AML-193 (cell line): ENCODE measurements at regions not wholly inside any gene's neighbourhood (a gene's known extent, or its start where the extent isn't known, plus 50 kb on each side); places are given as distances from the start of the nearest gene placed in this dataset.
"Not testable (repeated sequence)": the region's sequence is repeated elsewhere in the genome, so short reads cannot be mapped to it uniquely, and the experiment has no call there.

Source experiments
- DNase-seq, 2 experiments: peaks; one replicate each; lab custom pipeline; 2025; lab: John Stamatoyannopoulos, UW

- not testable (repeated sequence) for DNase-seq
Measured at GRCh38 chr9:26492608-26493521, 399.7 kb downstream of the CAAP1 start.

DNA sequence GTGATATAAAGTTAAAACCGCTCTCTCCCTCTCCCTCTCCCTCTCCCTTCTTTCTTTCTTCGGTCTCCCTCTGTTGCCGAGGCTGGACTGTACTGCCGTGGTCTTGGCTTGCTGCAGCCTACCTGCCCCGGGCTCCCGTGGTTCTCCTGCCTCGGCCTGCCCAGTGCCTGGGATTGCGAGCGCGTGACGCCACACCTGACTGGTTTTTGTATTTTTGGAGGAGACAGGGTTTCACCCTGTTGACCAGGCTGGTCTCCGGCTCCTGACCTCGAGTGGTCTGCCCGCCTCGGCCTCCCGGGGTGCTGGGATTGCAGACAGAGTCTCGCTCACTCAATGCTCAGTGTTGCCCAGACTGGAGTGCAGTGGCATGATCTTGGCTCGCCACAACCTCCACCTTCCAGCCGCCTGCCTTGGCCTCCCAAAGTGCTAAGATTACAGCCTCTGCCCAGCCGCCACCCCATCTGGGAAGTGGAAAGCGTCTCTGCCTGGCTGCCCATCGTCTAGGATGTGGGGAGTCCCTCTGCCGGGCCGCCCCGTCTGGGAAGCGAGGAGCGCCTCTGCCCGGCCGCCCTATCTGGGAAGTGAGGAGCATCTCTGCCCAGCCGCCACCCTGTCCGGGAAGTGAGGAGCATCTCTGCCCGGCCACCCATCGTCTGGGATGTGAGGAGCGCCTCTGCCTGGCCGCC is 400.5 kb downstream of the CAAP1 start:
- not testable (repeated sequence) for DNase-seq

GRCh38 chr9:26483991-26484390 is 408.6 kb downstream of the CAAP1 start:
- no peak for DNase-seq

GRCh38 chr9:26477963-26478362 is 414.6 kb downstream of the CAAP1 start:
- no peak for DNase-seq

DNA sequence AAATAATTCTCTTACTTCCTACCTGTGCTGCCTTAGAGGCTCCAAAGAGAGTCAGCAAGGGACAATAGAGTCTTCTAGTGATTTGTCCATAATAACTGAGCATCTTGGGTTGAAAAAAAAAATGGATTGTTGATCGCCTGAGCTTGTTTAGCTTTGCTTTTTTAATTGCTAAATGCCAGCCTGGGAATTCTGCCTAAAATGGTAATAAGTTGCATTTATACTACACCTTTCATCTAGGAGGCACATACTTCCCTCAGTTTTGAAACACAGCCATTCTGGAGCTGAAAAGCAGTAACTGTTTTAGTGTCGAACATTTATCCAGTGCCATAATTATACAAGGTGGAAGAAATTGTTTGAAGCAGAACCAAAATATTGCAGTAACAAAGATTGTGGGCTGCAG is 421.3 kb downstream of the CAAP1 start:
- no peak for DNase-seq

GRCh38 chr9:26470284-26470683 is 422.3 kb downstream of the CAAP1 start:
- no peak for DNase-seq

- no peak for DNase-seq
Measured at GRCh38 chr9:26463837-26464236, 428.8 kb downstream of the CAAP1 start.

DNA sequence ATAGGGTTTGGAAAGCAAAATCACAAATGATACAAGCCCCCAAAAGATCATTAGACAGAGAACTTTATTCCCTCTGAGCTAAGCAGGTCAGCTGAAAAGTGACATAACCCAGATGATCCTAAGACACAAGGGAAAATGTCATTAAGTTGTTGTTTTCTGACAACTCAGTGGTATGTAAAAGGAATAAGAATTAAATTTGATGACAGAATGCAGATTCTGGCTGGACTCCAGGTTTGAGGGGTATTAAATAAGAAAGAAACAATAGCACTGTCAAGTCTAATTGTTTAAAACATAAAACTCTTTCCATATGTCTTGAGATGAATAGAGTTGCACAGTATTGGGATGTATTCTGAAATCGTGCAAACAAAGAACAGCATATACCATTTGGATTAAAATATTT is 429.9 kb downstream of the CAAP1 start:
- DNase-seq = no peak

DNA sequence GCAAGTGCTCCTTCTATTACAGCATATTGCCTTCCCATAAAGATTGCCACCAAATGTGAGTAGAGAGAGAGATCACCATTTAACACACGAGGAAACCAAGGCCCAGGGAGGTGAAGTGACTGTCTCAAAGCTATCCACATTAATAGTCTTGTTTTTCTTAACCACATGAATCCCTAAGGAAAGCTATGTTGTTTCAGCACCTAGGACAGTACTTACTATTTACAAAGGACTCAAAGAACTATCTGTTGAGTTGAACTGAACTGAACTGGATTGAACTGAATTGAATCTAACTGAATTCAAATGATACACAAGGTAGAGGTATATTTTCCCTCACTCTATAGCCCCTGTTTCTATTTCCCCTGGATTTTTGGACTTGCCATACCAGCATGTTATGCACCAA is 430.4 kb downstream of the CAAP1 start:
- DNase-seq = no peak

- no peak for DNase-seq
Measured at GRCh38 chr9:26460624-26461023, 432.0 kb downstream of the CAAP1 start.

DNA sequence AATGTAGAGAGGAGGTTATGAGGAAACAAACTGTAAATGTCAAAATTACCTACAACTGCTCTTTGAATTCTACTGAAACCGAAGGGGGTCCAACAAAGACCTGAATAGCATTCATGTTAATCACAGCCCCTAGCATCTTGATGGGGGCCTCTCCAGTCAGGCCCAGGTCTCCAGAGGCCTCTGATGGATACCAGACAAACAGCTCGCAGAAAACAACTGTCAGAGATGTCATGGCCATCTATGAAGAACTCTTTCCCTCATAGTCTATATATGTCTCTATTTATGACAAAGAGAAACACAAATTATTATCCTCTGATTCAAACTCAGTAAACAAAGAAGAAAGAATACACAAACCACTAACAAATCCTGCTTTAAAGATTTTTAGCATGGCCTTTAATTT is 432.6 kb downstream of the CAAP1 start:
- DNase-seq = no peak

DNA sequence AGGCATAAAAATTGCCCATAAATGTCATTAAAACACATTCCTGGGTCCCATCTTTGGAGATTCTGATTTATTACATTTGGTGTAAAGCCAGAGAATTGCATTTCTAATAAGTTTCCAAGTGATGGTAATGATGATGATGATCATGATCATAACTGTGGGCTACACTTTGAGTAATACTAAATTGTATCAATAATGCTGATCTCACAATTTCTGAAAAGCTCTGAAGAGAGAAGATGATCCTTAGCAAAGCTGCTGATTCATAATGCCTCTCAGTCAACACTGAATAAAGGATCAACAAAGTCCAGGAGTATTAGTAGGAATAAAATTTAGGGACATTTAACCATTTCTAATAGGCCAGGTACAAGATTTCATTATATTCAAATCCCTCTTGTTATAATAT is 434.5 kb downstream of the CAAP1 start:
- DNase-seq = no peak

- DNase-seq = no peak
Measured at GRCh38 chr9:26457151-26457550, 435.5 kb downstream of the CAAP1 start.

DNA sequence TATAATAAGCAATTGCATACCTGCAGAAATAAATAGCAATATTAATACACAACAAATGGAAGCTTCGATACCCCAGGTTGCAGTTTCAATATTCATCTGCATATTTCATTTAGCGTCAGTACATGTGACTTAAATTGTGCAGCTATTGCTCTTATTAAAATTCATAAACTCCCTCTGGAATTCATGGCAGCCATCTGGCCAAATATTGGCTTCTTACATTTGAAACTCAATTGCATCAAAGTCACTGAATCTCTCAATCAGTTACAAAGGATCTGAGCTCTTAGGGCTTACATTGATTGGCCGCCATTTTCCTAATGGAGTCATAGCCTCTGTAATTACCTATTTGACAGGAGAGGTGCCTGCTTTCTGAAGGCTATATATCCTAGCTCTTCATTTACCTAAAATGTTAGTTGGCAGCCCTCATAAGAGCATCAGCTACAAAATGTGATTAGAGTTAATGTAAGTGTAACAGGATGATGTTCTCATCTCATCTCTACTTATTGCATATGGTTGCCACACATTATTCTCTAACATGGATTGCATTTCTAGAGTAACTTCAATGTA is 453.5 kb downstream of the CAAP1 start:
- DNase-seq = no peak

- DNase-seq = no peak
Measured at GRCh38 chr9:26437056-26437711, 455.4 kb downstream of the CAAP1 start.

DNA sequence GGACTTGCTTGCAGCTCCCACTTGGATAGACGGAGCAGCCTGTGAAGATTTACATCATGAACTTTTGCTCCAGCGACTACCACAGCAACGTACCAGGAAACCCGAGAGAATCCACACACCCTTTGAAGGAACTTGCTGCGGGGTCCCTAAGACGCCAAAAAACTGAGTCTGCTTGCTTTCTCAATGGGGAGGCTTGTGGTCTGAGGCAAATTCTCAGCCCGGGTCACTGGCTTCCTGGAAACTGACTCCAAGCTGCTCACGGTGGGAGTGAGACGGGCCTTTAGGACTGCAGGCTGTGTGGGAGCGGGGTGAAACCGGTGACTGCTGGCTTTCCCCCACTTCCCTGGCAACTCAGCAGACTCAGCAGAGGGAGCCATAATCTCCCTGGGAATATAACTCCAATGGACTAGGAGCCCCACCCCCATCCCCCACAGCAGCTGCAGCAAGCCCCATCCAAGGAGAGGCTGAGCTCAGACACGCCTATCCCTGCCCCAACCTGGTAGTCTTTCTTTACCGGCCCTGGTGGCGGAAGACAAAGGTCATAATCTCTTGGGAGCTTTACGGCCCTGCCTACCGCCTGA is 466.0 kb downstream of the CAAP1 start:
- no peak for DNase-seq

GRCh38 chr9:26418480-26418879 is 474.1 kb downstream of the CAAP1 start:
- DNase-seq = no peak

DNA sequence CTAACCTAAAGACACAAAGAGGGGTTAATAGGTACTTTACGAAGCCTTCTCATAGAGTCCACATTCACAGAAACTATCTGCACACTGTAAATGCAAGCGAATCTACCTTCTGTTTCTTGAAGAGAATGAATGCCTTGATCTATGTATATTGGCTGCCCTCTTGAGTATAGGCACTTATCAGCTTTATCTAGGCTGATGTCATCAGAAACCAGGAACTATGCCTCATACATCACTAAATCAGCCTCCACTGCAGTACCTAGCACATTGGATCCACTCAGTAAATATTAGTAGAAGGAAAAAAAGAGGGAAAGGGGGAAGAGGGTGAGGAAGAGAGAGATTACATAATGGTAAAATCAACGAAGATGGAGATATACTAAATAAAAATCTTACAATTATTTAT is 477.1 kb downstream of the CAAP1 start:
- no peak for DNase-seq

DNA sequence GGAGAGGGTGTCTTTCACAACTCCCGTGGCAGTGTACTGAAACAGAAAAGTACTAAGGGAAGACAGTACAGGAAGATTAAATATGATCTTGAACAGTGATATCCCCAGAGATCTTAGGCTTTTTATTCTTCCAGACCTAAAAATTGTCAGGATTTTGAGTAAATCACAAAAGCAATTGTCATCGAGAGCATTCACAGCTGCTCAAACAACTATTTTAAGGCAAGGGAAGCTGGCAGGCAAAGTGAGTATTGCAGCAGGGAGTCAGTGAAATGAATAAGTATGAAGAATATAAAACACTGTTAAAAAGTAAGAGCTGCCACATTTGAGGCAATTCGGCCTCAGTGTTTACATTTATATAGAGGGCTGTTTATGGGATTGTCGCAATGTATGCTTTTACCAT is 479.0 kb downstream of the CAAP1 start:
- no peak for DNase-seq

DNA sequence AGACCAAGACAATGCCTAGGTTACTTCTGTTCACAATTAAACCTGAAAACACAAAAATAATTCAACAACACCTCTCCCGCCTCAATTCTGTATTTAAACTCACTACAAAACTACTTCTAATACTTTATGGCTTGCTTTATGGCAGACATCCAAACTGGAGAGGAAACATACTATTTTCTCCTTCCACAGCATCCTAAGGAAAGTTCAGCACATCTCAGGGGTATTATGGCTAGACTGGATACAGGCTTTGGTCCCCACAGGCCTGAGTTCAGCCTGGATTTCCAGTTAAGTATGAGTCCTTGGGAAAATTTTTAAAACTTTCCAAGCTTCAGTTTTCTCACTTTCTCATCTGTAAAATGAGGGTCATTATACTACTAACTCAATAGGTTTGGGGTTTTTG is 480.2 kb downstream of the CAAP1 start:
- DNase-seq = no peak

DNA sequence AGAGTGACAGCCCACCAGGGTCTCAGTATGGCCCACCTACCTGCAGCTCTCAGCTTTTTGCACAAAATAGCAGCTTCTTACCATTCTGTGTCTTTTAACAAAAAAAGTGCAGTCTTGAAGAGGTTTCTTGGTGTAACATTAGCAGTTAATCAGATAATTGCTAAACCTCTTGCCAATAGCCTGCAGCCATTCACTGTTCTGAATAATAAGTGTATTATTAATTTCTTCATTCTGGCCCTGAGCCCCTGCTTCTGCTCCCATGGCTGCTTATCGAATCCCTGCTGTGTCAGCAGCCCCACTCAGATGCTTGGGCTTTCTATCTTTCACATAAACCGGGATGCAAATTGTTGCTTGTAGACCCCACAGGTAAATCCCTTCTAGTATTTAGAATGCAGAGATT is 485.9 kb downstream of the CAAP1 start:
- DNase-seq = no peak

DNA sequence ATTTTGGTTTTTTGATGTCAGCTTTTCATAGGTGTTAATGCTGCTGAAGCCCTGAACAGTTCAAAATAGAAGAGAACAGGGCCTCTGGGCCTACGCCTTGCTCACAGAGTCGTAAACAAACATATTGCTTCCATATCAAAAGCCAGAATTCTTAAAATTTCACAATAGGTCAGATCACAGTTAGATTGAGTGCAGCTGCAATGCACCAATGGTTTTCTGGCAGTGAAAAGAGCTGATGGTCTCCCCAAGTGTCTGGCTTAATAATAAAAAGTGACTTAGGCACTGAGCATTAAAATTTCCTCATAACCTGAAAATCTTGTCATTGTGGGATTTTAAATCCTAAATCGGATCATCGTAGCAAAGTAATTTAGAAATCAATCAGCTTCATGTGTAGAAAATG is 493.0 kb downstream of the CAAP1 start:
- no peak for DNase-seq
